ENCODE measurements at regions not wholly inside any gene's neighbourhood (a gene's known extent, or its start where the extent isn't known, plus 50 kb on each side); places are given as distances from the start of the nearest gene placed in this dataset.
A peak's percentile ranks its signal among the peaks of the same experiment; 100 is the strongest.

- TF ChIP-seq, protein P1, sequence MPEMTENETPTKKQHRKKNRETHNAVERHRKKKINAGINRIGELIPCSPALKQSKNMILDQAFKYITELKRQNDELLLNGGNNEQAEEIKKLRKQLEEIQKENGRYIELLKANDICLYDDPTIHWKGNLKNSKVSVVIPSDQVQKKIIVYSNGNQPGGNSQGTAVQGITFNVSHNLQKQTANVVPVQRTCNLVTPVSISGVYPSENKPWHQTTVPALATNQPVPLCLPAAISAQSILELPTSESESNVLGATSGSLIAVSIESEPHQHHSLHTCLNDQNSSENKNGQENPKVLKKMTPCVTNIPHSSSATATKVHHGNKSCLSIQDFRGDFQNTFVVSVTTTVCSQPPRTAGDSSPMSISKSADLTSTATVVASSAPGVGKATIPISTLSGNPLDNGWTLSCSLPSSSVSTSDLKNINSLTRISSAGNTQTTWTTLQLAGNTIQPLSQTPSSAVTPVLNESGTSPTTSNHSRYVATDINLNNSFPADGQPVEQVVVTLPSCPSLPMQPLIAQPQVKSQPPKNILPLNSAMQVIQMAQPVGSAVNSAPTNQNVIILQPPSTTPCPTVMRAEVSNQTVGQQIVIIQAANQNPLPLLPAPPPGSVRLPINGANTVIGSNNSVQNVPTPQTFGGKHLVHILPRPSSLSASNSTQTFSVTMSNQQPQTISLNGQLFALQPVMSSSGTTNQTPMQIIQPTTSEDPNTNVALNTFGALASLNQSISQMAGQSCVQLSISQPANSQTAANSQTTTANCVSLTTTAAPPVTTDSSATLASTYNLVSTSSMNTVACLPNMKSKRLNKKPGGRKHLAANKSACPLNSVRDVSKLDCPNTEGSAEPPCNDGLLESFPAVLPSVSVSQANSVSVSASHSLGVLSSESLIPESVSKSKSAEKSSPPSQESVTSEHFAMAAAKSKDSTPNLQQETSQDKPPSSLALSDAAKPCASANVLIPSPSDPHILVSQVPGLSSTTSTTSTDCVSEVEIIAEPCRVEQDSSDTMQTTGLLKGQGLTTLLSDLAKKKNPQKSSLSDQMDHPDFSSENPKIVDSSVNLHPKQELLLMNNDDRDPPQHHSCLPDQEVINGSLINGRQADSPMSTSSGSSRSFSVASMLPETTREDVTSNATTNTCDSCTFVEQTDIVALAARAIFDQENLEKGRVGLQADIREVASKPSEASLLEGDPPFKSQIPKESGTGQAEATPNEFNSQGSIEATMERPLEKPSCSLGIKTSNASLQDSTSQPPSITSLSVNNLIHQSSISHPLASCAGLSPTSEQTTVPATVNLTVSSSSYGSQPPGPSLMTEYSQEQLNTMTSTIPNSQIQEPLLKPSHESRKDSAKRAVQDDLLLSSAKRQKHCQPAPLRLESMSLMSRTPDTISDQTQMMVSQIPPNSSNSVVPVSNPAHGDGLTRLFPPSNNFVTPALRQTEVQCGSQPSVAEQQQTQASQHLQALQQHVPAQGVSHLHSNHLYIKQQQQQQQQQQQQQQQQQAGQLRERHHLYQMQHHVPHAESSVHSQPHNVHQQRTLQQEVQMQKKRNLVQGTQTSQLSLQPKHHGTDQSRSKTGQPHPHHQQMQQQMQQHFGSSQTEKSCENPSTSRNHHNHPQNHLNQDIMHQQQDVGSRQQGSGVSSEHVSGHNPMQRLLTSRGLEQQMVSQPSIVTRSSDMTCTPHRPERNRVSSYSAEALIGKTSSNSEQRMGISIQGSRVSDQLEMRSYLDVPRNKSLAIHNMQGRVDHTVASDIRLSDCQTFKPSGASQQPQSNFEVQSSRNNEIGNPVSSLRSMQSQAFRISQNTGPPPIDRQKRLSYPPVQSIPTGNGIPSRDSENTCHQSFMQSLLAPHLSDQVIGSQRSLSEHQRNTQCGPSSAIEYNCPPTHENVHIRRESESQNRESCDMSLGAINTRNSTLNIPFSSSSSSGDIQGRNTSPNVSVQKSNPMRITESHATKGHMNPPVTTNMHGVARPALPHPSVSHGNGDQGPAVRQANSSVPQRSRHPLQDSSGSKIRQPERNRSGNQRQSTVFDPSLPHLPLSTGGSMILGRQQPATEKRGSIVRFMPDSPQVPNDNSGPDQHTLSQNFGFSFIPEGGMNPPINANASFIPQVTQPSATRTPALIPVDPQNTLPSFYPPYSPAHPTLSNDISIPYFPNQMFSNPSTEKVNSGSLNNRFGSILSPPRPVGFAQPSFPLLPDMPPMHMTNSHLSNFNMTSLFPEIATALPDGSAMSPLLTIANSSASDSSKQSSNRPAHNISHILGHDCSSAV (CRISPR knock-in tag; IDR thresholded peaks at IDR 0.05; ENCODE audit: borderline replicate concordance): no peak
- TF ChIP-seq NFYC (CRISPR knock-in tag; IDR thresholded peaks at IDR 0.05) (0 out of 2 replicates have a peak, but pooled peaks have one; percentile 7), EEA1 (CRISPR knock-in tag; IDR thresholded peaks at IDR 0.05; ENCODE audit: borderline replicate concordance) (no peak), HNRNPK (IDR thresholded peaks at IDR 0.05; ENCODE audit: low read depth, low read length, poor library complexity, severe bottlenecking) (no peak), REPIN1 (CRISPR knock-in tag; IDR thresholded peaks at IDR 0.05; ENCODE audit: borderline replicate concordance, low read depth) (no peak; the same call in 1 of the 2 replicates), CREB3 (CRISPR knock-in tag; IDR thresholded peaks at IDR 0.05) (no peak), NFIB (CRISPR knock-in tag; IDR thresholded peaks at IDR 0.05; ENCODE audit: borderline replicate concordance) (no peak), TBP (CRISPR knock-in tag; IDR thresholded peaks at IDR 0.05) (no peak), FOXO1 (CRISPR knock-in tag; IDR thresholded peaks at IDR 0.05) (peak; percentile 71; the same call in 1 of the 2 replicates), ZMAT5 (CRISPR knock-in tag; IDR thresholded peaks at IDR 0.05; ENCODE audit: borderline replicate concordance, low read depth) (no peak), ZNF547 (CRISPR knock-in tag; IDR thresholded peaks at IDR 0.05) (peak; percentile 89; the same call in 1 of the 2 replicates), ZMYM2 (CRISPR knock-in tag; IDR thresholded peaks at IDR 0.05) (no peak), ZC3H13 (CRISPR knock-in tag; IDR thresholded peaks at IDR 0.05) (peak; percentile 77; the same call in 1 of the 2 replicates), MAF1 (CRISPR knock-in tag; IDR thresholded peaks at IDR 0.05; ENCODE audit: borderline replicate concordance) (no peak)
- TF ChIP-seq, protein P2, sequence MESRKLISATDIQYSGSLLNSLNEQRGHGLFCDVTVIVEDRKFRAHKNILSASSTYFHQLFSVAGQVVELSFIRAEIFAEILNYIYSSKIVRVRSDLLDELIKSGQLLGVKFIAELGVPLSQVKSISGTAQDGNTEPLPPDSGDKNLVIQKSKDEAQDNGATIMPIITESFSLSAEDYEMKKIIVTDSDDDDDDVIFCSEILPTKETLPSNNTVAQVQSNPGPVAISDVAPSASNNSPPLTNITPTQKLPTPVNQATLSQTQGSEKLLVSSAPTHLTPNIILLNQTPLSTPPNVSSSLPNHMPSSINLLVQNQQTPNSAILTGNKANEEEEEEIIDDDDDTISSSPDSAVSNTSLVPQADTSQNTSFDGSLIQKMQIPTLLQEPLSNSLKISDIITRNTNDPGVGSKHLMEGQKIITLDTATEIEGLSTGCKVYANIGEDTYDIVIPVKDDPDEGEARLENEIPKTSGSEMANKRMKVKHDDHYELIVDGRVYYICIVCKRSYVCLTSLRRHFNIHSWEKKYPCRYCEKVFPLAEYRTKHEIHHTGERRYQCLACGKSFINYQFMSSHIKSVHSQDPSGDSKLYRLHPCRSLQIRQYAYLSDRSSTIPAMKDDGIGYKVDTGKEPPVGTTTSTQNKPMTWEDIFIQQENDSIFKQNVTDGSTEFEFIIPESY (CRISPR knock-in tag; IDR thresholded peaks at IDR 0.05): peak; percentile 15; the same call in 1 of the 2 replicates
- TF ChIP-seq, protein P3, sequence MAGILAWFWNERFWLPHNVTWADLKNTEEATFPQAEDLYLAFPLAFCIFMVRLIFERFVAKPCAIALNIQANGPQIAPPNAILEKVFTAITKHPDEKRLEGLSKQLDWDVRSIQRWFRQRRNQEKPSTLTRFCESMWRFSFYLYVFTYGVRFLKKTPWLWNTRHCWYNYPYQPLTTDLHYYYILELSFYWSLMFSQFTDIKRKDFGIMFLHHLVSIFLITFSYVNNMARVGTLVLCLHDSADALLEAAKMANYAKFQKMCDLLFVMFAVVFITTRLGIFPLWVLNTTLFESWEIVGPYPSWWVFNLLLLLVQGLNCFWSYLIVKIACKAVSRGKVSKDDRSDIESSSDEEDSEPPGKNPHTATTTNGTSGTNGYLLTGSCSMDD (CRISPR knock-in tag; IDR thresholded peaks at IDR 0.05): no peak
These were observed 631.5 kb downstream of the NYAP2 start (continued) for GRCh38 chr2:226030788-226031646.
